GM13977 (cell line): ENCODE measurements at regions not wholly inside any gene's neighbourhood (a gene's known extent, or its start where the extent isn't known, plus 50 kb on each side); places are given as distances from the start of the nearest gene placed in this dataset.

Source experiments
- DNase-seq: peaks from one replicate; pipeline ENCODE4 v3.0.0; 2012; ENCODE audit warnings: low spot score
- CTCF ChIP-seq: IDR thresholded peaks from 2 replicates; pipeline ENCODE4 v1.5.1; 2012; ENCODE audit warnings: mild to moderate bottlenecking, control low read depth; ENCODE audit not compliant: insufficient read depth; ENCODE audit errors: extremely low read depth, missing control alignments
- in situ Hi-C: fragments of 300-500 bp; cut with MboI; formaldehyde crosslinking; loops from one replicate; pipeline ENCODE4 v1.12.0; 2022; ENCODE audit warnings: low sequenced_read_pairs, low pct_unique_long_range_greater_than_20kb, mixed read lengths, inconsistent platforms; ENCODE audit not compliant: unreplicated experiment

GRCh38 chr4:29151584-29151983, 1568.6 kb upstream of the PCDH7 start:
- TF ChIP-seq CTCF, result no peak
- in situ Hi-C loops, result no loop called here
- no peak for DNase-seq

GRCh38 chr4:29153642-29154041, 1566.5 kb upstream of the PCDH7 start:
- no peak for TF ChIP-seq CTCF
- no peak for DNase-seq
- in situ Hi-C loops, result no loop called here

- in situ Hi-C loops, result no loop called here
- DNase-seq, result no peak
- TF ChIP-seq CTCF, result no peak
These were observed 1544.9 kb upstream of the PCDH7 start for GRCh38 chr4:29175291-29175690.

GRCh38 chr4:29199025-29199424, 1521.1 kb upstream of the PCDH7 start:
- no peak for DNase-seq
- no peak for TF ChIP-seq CTCF
- in situ Hi-C loops, result no loop called here

GRCh38 chr4:29199485-29199884, 1520.7 kb upstream of the PCDH7 start:
- TF ChIP-seq CTCF, result no peak
- DNase-seq, result no peak
- in situ Hi-C loops, result no loop called here

GRCh38 chr4:29213020-29213419, 1507.1 kb upstream of the PCDH7 start:
- no peak for DNase-seq
- TF ChIP-seq CTCF, result no peak
- in situ Hi-C loops, result no loop called here

- DNase-seq, result no peak
- in situ Hi-C loops, result no loop called here
- TF ChIP-seq CTCF, result no peak
These were observed 1499.4 kb upstream of the PCDH7 start for GRCh38 chr4:29220761-29221160.
